Smooth muscle cell (in vitro differentiated cells): ENCODE measurements at regions not wholly inside any gene's neighbourhood (a gene's known extent, or its start where the extent isn't known, plus 50 kb on each side); places are given as distances from the start of the nearest gene placed in this dataset.
A peak's percentile ranks its signal among the peaks of the same experiment; 100 is the strongest.

Experiments used
- DNase-seq: peaks from one replicate; lab custom pipeline; 2025; ENCODE audit not compliant: unreplicated experiment; lab: John Stamatoyannopoulos, UW
- H2AFZ ChIP-seq: fragments of 200-600 bp; sonication (generic); 2 replicates; pipeline ENCODE4 v1.6.0; 2016; ENCODE audit warnings: antibody characterized with exemption, low read depth, mild to moderate bottlenecking
- H3F3A ChIP-seq: fragments of 200-600 bp; sonication (generic); 2 replicates; pipeline ENCODE4 v1.6.0; 2017; ENCODE audit warnings: antibody characterized with exemption, low read depth
- H3K27ac ChIP-seq: fragments of 200-600 bp; sonication (generic); 2 replicates; pipeline ENCODE4 v1.5.1; 2016; ENCODE audit warnings: low read depth, mild to moderate bottlenecking
- H3K27me3 ChIP-seq: fragments of 200-600 bp; sonication (generic); 2 replicates; pipeline ENCODE4 v1.6.1; 2016; ENCODE audit warnings: low read depth, mild to moderate bottlenecking
- H3K36me3 ChIP-seq: fragments of 200-600 bp; sonication (generic); 2 replicates; pipeline ENCODE4 v1.5.1; 2016; ENCODE audit warnings: low read depth
- H3K4me1 ChIP-seq: fragments of 200-600 bp; sonication (generic); 2 replicates; pipeline ENCODE4 v1.5.1; 2016; ENCODE audit warnings: low read depth
- H3K4me2 ChIP-seq: fragments of 200-600 bp; sonication (generic); 2 replicates; pipeline ENCODE4 v1.6.0; 2016; ENCODE audit warnings: mild to moderate bottlenecking
- H3K4me3 ChIP-seq: fragments of 200-600 bp; sonication (generic); 2 replicates; pipeline ENCODE4 v1.5.1; 2016; ENCODE audit warnings: mild to moderate bottlenecking
- H3K79me2 ChIP-seq: fragments of 200-600 bp; sonication (generic); 2 replicates; pipeline ENCODE4 v1.6.0; 2016; ENCODE audit warnings: low read depth, mild to moderate bottlenecking
- H3K9ac ChIP-seq: fragments of 200-600 bp; sonication (generic); 2 replicates; pipeline ENCODE4 v1.6.0; 2016; ENCODE audit warnings: low read depth
- H3K9me3 ChIP-seq: fragments of 200-600 bp; sonication (generic); replicated peaks from 2 replicates; pipeline ENCODE4 v1.5.1; 2016; ENCODE audit warnings: low read depth
- H4K20me1 ChIP-seq: fragments of 200-600 bp; sonication (generic); 2 replicates; pipeline ENCODE4 v1.6.0; 2016; ENCODE audit warnings: low read depth
- CTCF ChIP-seq: fragments of 200-600 bp; sonication (generic); IDR thresholded peaks from 2 replicates; pipeline ENCODE4 v1.5.1; 2017; ENCODE audit warnings: borderline replicate concordance, mild to moderate bottlenecking, antibody characterized with exemption; ENCODE audit not compliant: insufficient read depth, poor library complexity, severe bottlenecking
- WGBS: methylation state at CpG from one replicate; pipeline ENCODE4 v1.1.7; 2016; ENCODE audit warnings: low lambda C conversion rate; 5-methylcytosine and 5-hydroxymethylcytosine counted together

GRCh38 chr3:144128108-144128892, 156.7 kb downstream of the DIPK2A start:
- no peaks in the 10 kb centered on the region for H3F3A ChIP-seq
- no peaks in the 10 kb centered on the region for H3K9me3 ChIP-seq
- WGBS = 51% methylated on average over 6 of the region's 6 CpGs
- H3K4me1 ChIP-seq = peaks cover 16% of the 10 kb centered on the region
- no peak overlapping the region for H3K9ac ChIP-seq
- no peaks in the 10 kb centered on the region for H4K20me1 ChIP-seq
- H3K36me3 ChIP-seq = no peaks in the 10 kb centered on the region
- H2AFZ ChIP-seq = no peak overlapping the region
- H3K4me3 ChIP-seq = no peak overlapping the region
- TF ChIP-seq CTCF = no peak
- H3K27ac ChIP-seq = no peak overlapping the region
- peak overlapping the region; percentile 41 for H3K4me2 ChIP-seq
- H3K79me2 ChIP-seq = no peaks in the 10 kb centered on the region
- H3K27me3 ChIP-seq = no peaks in the 10 kb centered on the region
- no peak for DNase-seq

GRCh38 chr3:144129536-144130214, 158.1 kb downstream of the DIPK2A start:
- Histone ChIP-seq H3K27me3 (no peaks in the 10 kb centered on the region), H3K27ac (no peak overlapping the region), H2AFZ (no peak overlapping the region), H3K4me3 (no peak overlapping the region), H3K9me3 (no peaks in the 10 kb centered on the region), H3K9ac (no peak overlapping the region), H4K20me1 (no peaks in the 10 kb centered on the region), H3K79me2 (no peaks in the 10 kb centered on the region), H3K4me2 (no peak overlapping the region), H3K36me3 (no peaks in the 10 kb centered on the region), H3F3A (no peaks in the 10 kb centered on the region), H3K4me1 (peaks cover 16% of the 10 kb centered on the region)
- 92% methylated on average over 6 of the region's 6 CpGs for WGBS
- TF ChIP-seq CTCF = no peak
- DNase-seq = no peak

- Histone ChIP-seq H3K4me1 (peaks cover 10% of the 10 kb centered on the region), H3K27ac (peak overlapping the region; percentile 89), H3K36me3 (no peaks in the 10 kb centered on the region), H3K9me3 (no peaks in the 10 kb centered on the region), H3K4me2 (peak overlapping the region; percentile 74), H3K4me3 (no peak overlapping the region), H2AFZ (no peak overlapping the region), H3K79me2 (no peaks in the 10 kb centered on the region), H3F3A (peaks cover 7% of the 10 kb centered on the region), H3K9ac (no peak overlapping the region), H4K20me1 (no peaks in the 10 kb centered on the region), H3K27me3 (no peaks in the 10 kb centered on the region)
- no peak for TF ChIP-seq CTCF
- no peak for DNase-seq
- 75% methylated on average over 2 of the region's 2 CpGs for WGBS
Measured at GRCh38 chr3:144141074-144141473, 169.5 kb downstream of the DIPK2A start.
